IPS-20b (cell line): ENCODE measurements at regions not wholly inside any gene's neighbourhood (a gene's known extent, or its start where the extent isn't known, plus 50 kb on each side); places are given as distances from the start of the nearest gene placed in this dataset.

Source experiments
- H3K27ac ChIP-seq: one replicate; pipeline ENCODE4 v1.5.1; 2013; ENCODE audit warnings: low read length
- H3K27me3 ChIP-seq: 2 replicates; pipeline ENCODE4 v1.6.1; 2013; ENCODE audit warnings: mild to moderate bottlenecking, low read length, inconsistent platforms; ENCODE audit not compliant: insufficient read depth
- H3K36me3 ChIP-seq: 2 replicates; pipeline ENCODE4 v1.6.1; 2013; ENCODE audit warnings: low read depth, mild to moderate bottlenecking, inconsistent platforms, low read length, moderate library complexity; ENCODE audit not compliant: insufficient read depth
- H3K4me1 ChIP-seq: 2 replicates; pipeline ENCODE4 v1.6.1; 2013; ENCODE audit warnings: mild to moderate bottlenecking, control low read depth, inconsistent platforms, low read length, moderate library complexity; ENCODE audit not compliant: insufficient read depth
- H3K4me3 ChIP-seq: 2 replicates; pipeline ENCODE4 v1.5.1; 2013; ENCODE audit warnings: mild to moderate bottlenecking, low read length, inconsistent platforms
- H3K9ac ChIP-seq: 2 replicates; pipeline ENCODE4 v1.6.1; 2013; ENCODE audit warnings: low read depth, mild to moderate bottlenecking, inconsistent platforms, low read length, moderate library complexity
- H3K9me3 ChIP-seq: 2 replicates; pipeline ENCODE4 v1.6.1; 2013; ENCODE audit warnings: mild to moderate bottlenecking, low read depth, low read length, inconsistent platforms; ENCODE audit not compliant: insufficient read depth

- Histone ChIP-seq H3K27ac (no peak overlapping the region), H3K4me1 (peaks cover 4% of the 10 kb centered on the region; the same call in 1 of the 2 replicates), H3K9me3 (no peaks in the 10 kb centered on the region; the same call in 1 of the 2 replicates)
These were observed 316.6 kb downstream of the POU4F1 start for GRCh38 chr13:78286748-78287147.

GRCh38 chr13:78265098-78265497 is 338.3 kb downstream of the POU4F1 start:
- Histone ChIP-seq H3K4me1 (no peaks in the 10 kb centered on the region), H3K9ac (no peak overlapping the region), H3K27ac (no peak overlapping the region), H3K9me3 (peaks cover 6% of the 10 kb centered on the region; the same call in 1 of the 2 replicates), H3K4me3 (no peak overlapping the region), H3K27me3 (no peaks in the 10 kb centered on the region), H3K36me3 (no peaks in the 10 kb centered on the region)

More at GRCh38 chr13:78286748-78287147, 316.6 kb downstream of the POU4F1 start:
- H3K27me3 ChIP-seq, result no peaks in the 10 kb centered on the region
- H3K9ac ChIP-seq, result no peak overlapping the region
- H3K4me3 ChIP-seq, result no peak overlapping the region
- no peaks in the 10 kb centered on the region for H3K36me3 ChIP-seq

- Histone ChIP-seq H3K9ac (no peak overlapping the region), H3K27ac (no peak overlapping the region), H3K36me3 (no peaks in the 10 kb centered on the region), H3K4me3 (no peak overlapping the region), H3K4me1 (peaks cover 2% of the 10 kb centered on the region; the same call in 1 of the 2 replicates), H3K27me3 (no peaks in the 10 kb centered on the region), H3K9me3 (peaks cover 6% of the 10 kb centered on the region; the same call in 1 of the 2 replicates)
These were observed 339.7 kb upstream of the EDNRB start for GRCh38 chr13:78258304-78258703.

DNA sequence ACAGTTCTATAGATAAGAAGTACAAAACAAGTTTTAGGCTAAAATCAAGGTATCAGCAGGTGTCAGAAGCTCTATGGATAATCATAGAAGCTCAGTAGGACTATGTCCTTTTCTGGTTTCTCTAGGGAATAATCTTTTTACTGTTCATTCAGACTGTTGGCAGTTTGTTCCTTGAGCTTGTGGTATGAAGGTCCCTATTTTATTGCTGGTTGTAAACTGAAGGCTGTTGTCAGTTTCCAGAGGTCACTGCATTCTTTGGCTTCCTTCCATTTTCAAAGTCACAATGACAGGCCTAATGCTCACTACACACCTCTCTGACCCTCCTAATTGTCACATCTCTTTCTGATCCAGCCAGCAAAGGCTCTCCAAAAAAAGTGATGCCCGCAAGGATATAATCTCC is 337.9 kb upstream of the EDNRB start:
- Histone ChIP-seq H3K4me1 (peaks cover 2% of the 10 kb centered on the region; the same call in 1 of the 2 replicates), H3K27ac (no peak overlapping the region), H3K36me3 (no peaks in the 10 kb centered on the region), H3K27me3 (no peaks in the 10 kb centered on the region), H3K4me3 (no peak overlapping the region), H3K9me3 (peaks cover 6% of the 10 kb centered on the region; the same call in 1 of the 2 replicates), H3K9ac (no peak overlapping the region)

- Histone ChIP-seq H3K36me3 (no peaks in the 10 kb centered on the region), H3K9ac (no peak overlapping the region), H3K9me3 (no peaks in the 10 kb centered on the region), H3K4me3 (no peak overlapping the region), H3K27ac (no peak overlapping the region), H3K27me3 (no peaks in the 10 kb centered on the region), H3K4me1 (peaks cover 2% of the 10 kb centered on the region; the same call in 1 of the 2 replicates)
These were observed 335.5 kb upstream of the EDNRB start for GRCh38 chr13:78254113-78254512.

- no peak overlapping the region for H3K4me3 ChIP-seq
- H3K27me3 ChIP-seq, result no peaks in the 10 kb centered on the region
- no peak overlapping the region for H3K9ac ChIP-seq
- H3K9me3 ChIP-seq, result no peaks in the 10 kb centered on the region
- no peaks in the 10 kb centered on the region for H3K4me1 ChIP-seq
- no peaks in the 10 kb centered on the region for H3K36me3 ChIP-seq
- H3K27ac ChIP-seq, result no peak overlapping the region
These were observed 328.7 kb upstream of the EDNRB start for GRCh38 chr13:78247362-78247761.

- H3K4me1 ChIP-seq, result peaks cover 3% of the 10 kb centered on the region; the same call in 1 of the 2 replicates
- no peaks in the 10 kb centered on the region for H3K36me3 ChIP-seq
- no peak overlapping the region for H3K9ac ChIP-seq
- H3K4me3 ChIP-seq, result no peak overlapping the region
- H3K9me3 ChIP-seq, result no peaks in the 10 kb centered on the region
- H3K27me3 ChIP-seq, result no peaks in the 10 kb centered on the region
- no peak overlapping the region for H3K27ac ChIP-seq
These were observed 322.8 kb upstream of the EDNRB start for GRCh38 chr13:78241278-78241919.

GRCh38 chr13:78239714-78240113 is 321.1 kb upstream of the EDNRB start:
- H3K4me1 ChIP-seq, result peaks cover 3% of the 10 kb centered on the region; the same call in 1 of the 2 replicates
- no peak overlapping the region for H3K9ac ChIP-seq
- no peak overlapping the region for H3K27ac ChIP-seq
- H3K36me3 ChIP-seq, result no peaks in the 10 kb centered on the region
- no peak overlapping the region for H3K4me3 ChIP-seq
- H3K9me3 ChIP-seq, result no peaks in the 10 kb centered on the region
- H3K27me3 ChIP-seq, result no peaks in the 10 kb centered on the region

- Histone ChIP-seq H3K36me3 (no peaks in the 10 kb centered on the region), H3K4me3 (no peak overlapping the region), H3K9ac (no peak overlapping the region), H3K4me1 (peaks cover 3% of the 10 kb centered on the region; the same call in 1 of the 2 replicates), H3K9me3 (no peaks in the 10 kb centered on the region), H3K27ac (no peak overlapping the region), H3K27me3 (no peaks in the 10 kb centered on the region)
These were observed 320.3 kb upstream of the EDNRB start for GRCh38 chr13:78238911-78239310.

GRCh38 chr13:78228940-78229339 is 310.3 kb upstream of the EDNRB start:
- no peak overlapping the region for H3K27ac ChIP-seq
- H3K4me3 ChIP-seq, result no peak overlapping the region
- H3K27me3 ChIP-seq, result no peaks in the 10 kb centered on the region
- no peaks in the 10 kb centered on the region for H3K4me1 ChIP-seq
- H3K9ac ChIP-seq, result no peak overlapping the region
- H3K9me3 ChIP-seq, result no peaks in the 10 kb centered on the region
- H3K36me3 ChIP-seq, result no peaks in the 10 kb centered on the region

DNA sequence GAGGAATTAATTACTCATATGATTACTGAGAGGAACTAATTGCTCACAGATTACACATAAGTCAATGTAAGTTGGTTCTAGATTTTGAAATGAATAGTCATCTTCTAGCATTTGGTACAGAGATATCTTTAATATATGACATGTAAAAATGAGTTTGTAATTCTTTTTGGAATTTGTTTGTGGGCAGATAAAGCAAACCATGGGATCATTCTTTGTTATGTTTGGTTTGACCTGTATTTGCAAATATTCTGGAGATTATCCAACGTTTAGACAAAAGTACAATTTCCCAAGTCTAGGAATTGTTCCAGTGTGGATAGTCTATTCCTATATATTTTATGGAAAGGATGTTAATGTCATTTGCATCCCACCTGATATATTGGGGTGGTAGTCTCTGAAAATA is 309.6 kb upstream of the EDNRB start:
- Histone ChIP-seq H3K9me3 (no peaks in the 10 kb centered on the region), H3K27me3 (no peaks in the 10 kb centered on the region), H3K27ac (no peak overlapping the region), H3K4me1 (no peaks in the 10 kb centered on the region), H3K36me3 (no peaks in the 10 kb centered on the region), H3K4me3 (no peak overlapping the region), H3K9ac (no peak overlapping the region)

DNA sequence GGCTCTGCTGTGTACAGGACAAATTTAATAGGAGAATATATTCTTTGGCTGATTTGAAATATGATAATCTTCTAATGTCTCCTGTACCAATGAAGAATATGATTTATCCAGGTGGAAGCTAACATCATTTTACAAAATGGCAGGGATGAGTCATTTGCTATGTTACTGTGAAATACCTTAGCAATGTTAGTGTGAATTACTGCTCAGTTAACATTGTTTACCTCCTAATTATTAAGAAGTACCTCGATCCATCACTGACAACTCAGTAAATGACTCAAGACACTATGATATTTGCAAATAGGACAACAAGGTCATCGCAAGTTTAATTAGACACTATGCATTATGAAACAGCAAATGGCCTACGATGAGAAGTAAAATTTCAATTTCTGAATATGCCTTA is 309.1 kb upstream of the EDNRB start:
- H3K4me1 ChIP-seq, result no peaks in the 10 kb centered on the region
- no peaks in the 10 kb centered on the region for H3K9me3 ChIP-seq
- H3K36me3 ChIP-seq, result no peaks in the 10 kb centered on the region
- no peak overlapping the region for H3K4me3 ChIP-seq
- H3K9ac ChIP-seq, result no peak overlapping the region
- H3K27me3 ChIP-seq, result no peaks in the 10 kb centered on the region
- H3K27ac ChIP-seq, result no peak overlapping the region
